Dedifferentiated amniotic fluid mesenchymal stem cell (primary cell): ENCODE measurements at regions not wholly inside any gene's neighbourhood (a gene's known extent, or its start where the extent isn't known, plus 50 kb on each side); places are given as distances from the start of the nearest gene placed in this dataset.

Source experiments
- DNase-seq: peaks from one replicate; pipeline ENCODE4 v3.0.0-alpha.2; 2016; ENCODE audit errors: extremely low spot score

- no peak for DNase-seq
Observed at GRCh38 chr17:56737421-56738161, 96.1 kb downstream of the C17orf67 start.

GRCh38 chr17:56739376-56739775, 94.3 kb downstream of the C17orf67 start:
- no peak for DNase-seq

- no peak for DNase-seq
Observed at GRCh38 chr17:56739776-56740175, 93.9 kb downstream of the C17orf67 start.

GRCh38 chr17:56740481-56740880, 93.2 kb downstream of the C17orf67 start:
- no peak for DNase-seq
